ENCODE measurements at regions not wholly inside any gene's neighbourhood (a gene's known extent, or its start where the extent isn't known, plus 50 kb on each side); places are given as distances from the start of the nearest gene placed in this dataset.

- Histone ChIP-seq H3K9me3 (ENCODE audit: insufficient read depth in 2 of 2, low read depth in 1 of 2, low read length in 1 of 2) (peaks cover 12 to 20% of the 10 kb centered on the region in 2 experiments), H3K14ac (ENCODE audit: insufficient read length) (no peak overlapping the region), H3K4me2 (ENCODE audit: insufficient read depth in 1 of 2, low read depth in 2 of 2, low read length in 2 of 2) (no peak overlapping the region; a peak in 1 of 4 replicates), H4K20me1 (replicated peaks in 1 of 2; ENCODE audit: control insufficient read depth in 1 of 2, insufficient read depth in 2 of 2, low read length in 2 of 2) (no peaks in the 10 kb centered on the region), H2AK5ac (ENCODE audit: low read depth, low read length) (no peak overlapping the region), H2BK20ac (ENCODE audit: low read length) (no peak overlapping the region), H3K4me3 (ENCODE audit: extremely low read depth in 1 of 4, insufficient read depth in 2 of 4, low read depth in 3 of 4, low read length in 4 of 4) (no peak overlapping the region), H2BK120ac (replicated peaks; ENCODE audit: low read depth, low read length) (no peak overlapping the region), H3K56ac (replicated peaks; ENCODE audit: insufficient read length, low read depth, low read length) (no peak overlapping the region), H3K23me2 (ENCODE audit: low read depth, low read length) (no peaks in the 10 kb centered on the region), H2BK5ac (ENCODE audit: low read depth, low read length) (no peak overlapping the region), H3K27ac (ENCODE audit: low read depth, low read length) (no peak overlapping the region), H3K36me3 (ENCODE audit: control insufficient read depth in 2 of 4, insufficient read depth in 4 of 4, low read length in 3 of 4) (no peaks in the 10 kb centered on the region; a peak in 1 of 8 replicates), H3K27me3 (replicated peaks in 1 of 4; ENCODE audit: control insufficient read depth in 3 of 4, extremely low read depth in 1 of 4, insufficient read depth in 3 of 4, low read length in 3 of 4) (no peaks in the 10 kb centered on the region), H2AFZ (ENCODE audit: low read length) (no peak overlapping the region), H3K23ac (ENCODE audit: insufficient read length) (no peak overlapping the region), H3K79me1 (ENCODE audit: low read depth, low read length) (no peaks in the 10 kb centered on the region), H2BK15ac (ENCODE audit: low read length) (no peak overlapping the region), H3K4me1 (replicated peaks in 1 of 4; ENCODE audit: control insufficient read depth in 3 of 4, insufficient read depth in 4 of 4, low read length in 3 of 4) (peaks cover 0 to 4% (median 3%) of the 10 kb centered on the region in 4 experiments; a peak in 4 of 7 replicates), H2BK12ac (ENCODE audit: low read depth, low read length) (no peak overlapping the region), H3K9ac (replicated peaks in 1 of 4; ENCODE audit: extremely low read depth in 1 of 4, low read depth in 3 of 4, low read length in 3 of 4) (no peak overlapping the region), H3K4ac (replicated peaks; ENCODE audit: insufficient read length, low read depth, low read length) (no peak overlapping the region), H4K5ac (ENCODE audit: insufficient read length, low read depth, low read length) (no peak overlapping the region), H3K79me2 (ENCODE audit: control insufficient read depth in 1 of 2, insufficient read depth in 2 of 2, low read length in 2 of 2) (no peaks in the 10 kb centered on the region), H4K91ac (replicated peaks; ENCODE audit: insufficient read length, low read length) (no peak overlapping the region), H3K18ac (ENCODE audit: extremely low read depth, low read length) (no peak overlapping the region), H4K8ac (ENCODE audit: extremely low read depth, insufficient read depth, low read length) (no peak overlapping the region)
- FAIRE-seq (no peak), DNase-seq (ENCODE audit: low read depth in 1 of 2, low spot score in 2 of 2) (no peak)
- ChIA-PET CTCF (ENCODE audit: partially characterized antibody) (no interaction called here), POLR2A (ENCODE audit: partially characterized antibody) (no interaction called here)
- 79% methylated on average over 1 of the region's 1 CpG; no CpG with 5 or more reads in 1 of the 2 experiments for WGBS, 2 experiments (ENCODE audit: extremely low coverage in 1 of 2, insufficient coverage in 1 of 2, insufficient read length in 1 of 2, insufficient replicate concordance in 2 of 2, low coverage in 1 of 2, low lambda C conversion rate in 2 of 2, missing lambda C conversion rate in 1 of 2)
- no peak for TF ChIP-seq BACH1 (IDR thresholded peaks at IDR 0.05; ENCODE audit: low read length)
- no peak for TF ChIP-seq BCL11A (IDR thresholded peaks at IDR 0.05; ENCODE audit: low read depth in 2 of 2, low read length in 2 of 2)
- TF ChIP-seq, protein P1, sequence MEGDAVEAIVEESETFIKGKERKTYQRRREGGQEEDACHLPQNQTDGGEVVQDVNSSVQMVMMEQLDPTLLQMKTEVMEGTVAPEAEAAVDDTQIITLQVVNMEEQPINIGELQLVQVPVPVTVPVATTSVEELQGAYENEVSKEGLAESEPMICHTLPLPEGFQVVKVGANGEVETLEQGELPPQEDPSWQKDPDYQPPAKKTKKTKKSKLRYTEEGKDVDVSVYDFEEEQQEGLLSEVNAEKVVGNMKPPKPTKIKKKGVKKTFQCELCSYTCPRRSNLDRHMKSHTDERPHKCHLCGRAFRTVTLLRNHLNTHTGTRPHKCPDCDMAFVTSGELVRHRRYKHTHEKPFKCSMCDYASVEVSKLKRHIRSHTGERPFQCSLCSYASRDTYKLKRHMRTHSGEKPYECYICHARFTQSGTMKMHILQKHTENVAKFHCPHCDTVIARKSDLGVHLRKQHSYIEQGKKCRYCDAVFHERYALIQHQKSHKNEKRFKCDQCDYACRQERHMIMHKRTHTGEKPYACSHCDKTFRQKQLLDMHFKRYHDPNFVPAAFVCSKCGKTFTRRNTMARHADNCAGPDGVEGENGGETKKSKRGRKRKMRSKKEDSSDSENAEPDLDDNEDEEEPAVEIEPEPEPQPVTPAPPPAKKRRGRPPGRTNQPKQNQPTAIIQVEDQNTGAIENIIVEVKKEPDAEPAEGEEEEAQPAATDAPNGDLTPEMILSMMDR (IDR thresholded peaks at IDR 0.05; ENCODE audit: control extremely low read depth in 1 of 3, insufficient read depth in 1 of 3, low read depth in 1 of 3, low read length in 3 of 3): no peak
- no peak for TF ChIP-seq SIRT6 (IDR thresholded peaks at IDR 0.05; ENCODE audit: low read length)
- no peak for TF ChIP-seq KDM1A (IDR thresholded peaks at IDR 0.05; ENCODE audit: borderline replicate concordance, low read length)
- no peak for TF ChIP-seq BRCA1 (IDR thresholded peaks at IDR 0.05; ENCODE audit: low read depth, low read length)
- no peak for TF ChIP-seq SP1 (IDR thresholded peaks at IDR 0.05; ENCODE audit: low read depth, low read length)
- no peak for TF ChIP-seq ASH2L (IDR thresholded peaks at IDR 0.05; ENCODE audit: low read length)
- TF ChIP-seq JUN (IDR thresholded peaks at IDR 0.05; ENCODE audit: low read depth, low read length): no peak
- TF ChIP-seq, protein P2, sequence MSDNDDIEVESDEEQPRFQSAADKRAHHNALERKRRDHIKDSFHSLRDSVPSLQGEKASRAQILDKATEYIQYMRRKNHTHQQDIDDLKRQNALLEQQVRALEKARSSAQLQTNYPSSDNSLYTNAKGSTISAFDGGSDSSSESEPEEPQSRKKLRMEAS (IDR thresholded peaks at IDR 0.05): no peak
- TF ChIP-seq, protein P3, sequence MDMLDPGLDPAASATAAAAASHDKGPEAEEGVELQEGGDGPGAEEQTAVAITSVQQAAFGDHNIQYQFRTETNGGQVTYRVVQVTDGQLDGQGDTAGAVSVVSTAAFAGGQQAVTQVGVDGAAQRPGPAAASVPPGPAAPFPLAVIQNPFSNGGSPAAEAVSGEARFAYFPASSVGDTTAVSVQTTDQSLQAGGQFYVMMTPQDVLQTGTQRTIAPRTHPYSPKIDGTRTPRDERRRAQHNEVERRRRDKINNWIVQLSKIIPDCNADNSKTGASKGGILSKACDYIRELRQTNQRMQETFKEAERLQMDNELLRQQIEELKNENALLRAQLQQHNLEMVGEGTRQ (IDR thresholded peaks at IDR 0.05; ENCODE audit: low read length): no peak
- TF ChIP-seq TEAD4 (IDR thresholded peaks at IDR 0.05; ENCODE audit: low read depth, low read length): no peak
Measured at GRCh38 chr1:222223010-222223409, 324.9 kb downstream of the HHIPL2 start.

All from H1 (cell line).